KBM-7 (cell line): ENCODE measurements at regions not wholly inside any gene's neighbourhood (a gene's known extent, or its start where the extent isn't known, plus 50 kb on each side); places are given as distances from the start of the nearest gene placed in this dataset.
A peak's percentile ranks its signal among the peaks of the same experiment; 100 is the strongest.
"Not testable (repeated sequence)": the region's sequence is repeated elsewhere in the genome, so short reads cannot be mapped to it uniquely, and the experiment has no call there.

Experiments
- DNase-seq: peaks from one replicate; pipeline ENCODE4 v3.0.0-alpha.2; 2015
- in situ Hi-C: fragments of 300-500 bp; cut with MboI; formaldehyde crosslinking; loops from 2 replicates; pipeline ENCODE4 v1.14.3; 2020; ENCODE audit warnings: low sequenced_read_pairs, low pct_unique_long_range_greater_than_20kb, mixed read lengths

DNA sequence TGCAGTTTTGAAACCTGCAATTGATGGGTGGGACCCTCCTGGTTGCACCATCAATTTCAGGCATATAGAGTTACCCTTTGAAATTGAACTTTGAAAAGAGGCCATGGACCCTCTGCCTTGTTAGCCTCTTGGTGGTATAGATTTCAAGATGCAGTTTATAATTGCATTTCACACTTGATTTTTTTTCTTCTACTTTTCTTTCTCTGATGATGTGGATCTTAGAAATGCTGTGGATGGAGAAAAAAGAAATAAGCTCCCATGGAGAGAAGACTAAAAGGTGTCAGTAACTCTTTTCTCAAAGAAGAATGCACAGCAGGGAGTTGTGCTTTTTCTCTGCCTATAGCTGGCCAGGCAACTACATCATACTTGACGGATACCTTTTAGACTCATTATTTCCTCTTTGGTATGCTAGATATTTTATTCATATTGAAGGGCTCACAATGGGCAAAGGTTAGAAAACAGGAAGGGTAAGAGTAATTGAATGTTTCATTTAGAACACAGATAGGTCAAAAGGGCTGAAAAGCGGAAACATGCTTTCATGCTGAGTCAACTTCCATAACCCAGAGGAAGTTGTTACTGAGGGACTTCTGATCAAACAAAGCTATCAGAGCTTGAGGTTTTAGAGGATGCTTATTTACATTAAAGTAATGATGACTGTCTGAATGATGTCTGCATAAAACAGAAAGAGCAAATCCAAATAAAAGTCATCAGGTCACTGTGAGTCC, 773.2 kb upstream of the LRRN3 start:
- peak; percentile 36 for DNase-seq
- in situ Hi-C loops, result no loop called here

DNA sequence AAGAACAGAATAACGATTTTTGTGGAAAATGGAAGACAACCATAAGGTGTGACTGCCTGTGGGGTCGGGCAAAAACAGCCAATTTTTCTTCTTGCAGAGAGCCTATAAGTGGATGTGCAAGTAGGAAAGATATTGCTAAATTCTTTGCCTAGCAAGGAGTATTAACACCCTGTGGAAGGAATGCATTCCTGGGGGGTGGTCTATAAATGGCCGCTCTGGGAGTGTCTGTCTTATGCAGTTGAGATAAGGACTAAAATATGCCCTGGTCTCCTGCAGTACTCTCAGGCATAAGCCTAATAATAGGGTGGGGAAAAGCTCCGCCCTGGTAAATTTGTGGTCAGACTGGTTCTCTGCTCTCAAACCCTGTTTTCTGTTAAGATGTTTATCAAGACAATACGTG, 770.6 kb upstream of the LRRN3 start:
- in situ Hi-C loops, DNase-seq: not testable (repeated sequence)

DNA sequence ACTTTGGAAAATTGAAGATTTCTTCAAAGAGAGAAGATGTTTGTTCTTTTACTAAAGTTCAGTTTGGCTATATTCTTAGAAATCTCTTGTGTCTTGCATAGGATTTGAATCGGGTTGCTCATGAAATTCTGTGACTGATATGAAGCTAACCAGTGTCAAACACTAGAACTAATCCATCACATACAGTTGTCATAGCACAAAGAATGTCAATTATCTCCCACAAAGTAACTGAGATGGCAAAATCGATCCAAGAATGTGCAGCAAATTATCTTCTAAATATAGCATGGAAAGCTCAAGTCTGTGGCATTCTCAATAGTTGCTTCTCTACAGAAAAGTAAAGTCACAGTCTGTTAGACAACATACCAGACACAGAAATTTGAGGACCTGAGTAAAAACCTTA, 768.1 kb upstream of the LRRN3 start:
- in situ Hi-C loops, result no loop called here
- DNase-seq, result no peak

DNA sequence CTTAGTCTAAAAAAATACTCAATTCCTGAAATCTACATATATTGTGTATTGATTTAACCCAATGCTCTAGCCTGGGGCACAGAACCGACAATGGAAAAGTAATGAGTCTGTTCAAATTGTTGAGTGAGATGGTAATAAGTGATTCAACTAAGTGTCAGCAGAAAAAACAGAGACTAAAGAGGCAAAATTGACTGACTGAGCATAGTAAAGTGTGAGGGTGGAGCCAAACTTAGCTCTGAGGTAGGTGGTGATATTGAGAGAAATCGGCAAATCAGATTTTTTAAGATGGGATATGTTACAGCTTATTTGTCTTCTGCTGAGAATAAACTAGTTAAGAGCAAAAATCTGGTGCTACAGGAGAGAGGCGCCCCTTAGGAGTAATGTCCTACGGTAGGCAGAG, 764.0 kb upstream of the LRRN3 start:
- no peak for DNase-seq
- in situ Hi-C loops, result no loop called here

DNA sequence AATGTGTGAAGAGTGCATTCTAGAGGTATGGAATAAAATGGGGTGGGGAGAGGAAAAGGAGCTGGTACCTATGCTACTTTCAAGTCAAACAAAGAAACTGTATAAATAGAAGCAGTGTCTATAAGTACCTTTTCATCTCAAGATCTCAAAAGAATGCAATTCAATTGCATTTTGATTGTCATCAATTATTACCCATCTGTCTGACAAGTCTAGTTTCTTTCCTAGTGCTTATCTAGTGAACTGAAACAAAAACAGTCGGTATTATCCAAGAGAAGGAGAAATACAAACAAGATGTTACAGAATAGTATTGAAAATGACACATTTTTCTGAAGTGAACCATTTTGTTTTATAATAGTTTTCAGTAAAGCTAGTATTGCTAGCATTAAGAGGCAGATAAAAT, 754.5 kb upstream of the LRRN3 start:
- DNase-seq, result no peak
- in situ Hi-C loops, result no loop called here

GRCh38 chr7:110337646-110338045, 753.3 kb upstream of the LRRN3 start:
- in situ Hi-C loops, result no loop called here
- DNase-seq, result no peak

DNA sequence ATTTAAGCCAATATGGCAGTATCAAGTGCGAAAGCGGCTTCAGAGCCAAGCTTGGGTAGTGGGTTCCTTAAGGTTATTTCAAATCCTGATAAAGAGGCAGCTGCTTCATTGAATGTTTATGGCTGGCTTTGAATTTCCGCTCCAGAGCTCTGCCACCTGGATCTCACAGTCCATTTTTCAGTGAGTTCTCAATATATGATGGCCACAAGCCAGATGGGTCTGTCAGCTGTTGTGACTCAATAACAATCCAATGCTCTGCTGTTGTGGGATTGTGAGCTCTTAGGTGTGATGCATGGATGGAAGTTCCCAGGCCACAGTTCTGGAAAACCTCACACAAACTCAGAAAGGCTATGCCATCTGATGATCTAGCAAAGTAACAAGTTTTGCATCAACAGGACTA, 743.8 kb upstream of the LRRN3 start:
- DNase-seq, result no peak
- in situ Hi-C loops, result no loop called here

GRCh38 chr7:110356438-110356837, 734.5 kb upstream of the LRRN3 start:
- no peak for DNase-seq
- in situ Hi-C loops, result no loop called here

DNA sequence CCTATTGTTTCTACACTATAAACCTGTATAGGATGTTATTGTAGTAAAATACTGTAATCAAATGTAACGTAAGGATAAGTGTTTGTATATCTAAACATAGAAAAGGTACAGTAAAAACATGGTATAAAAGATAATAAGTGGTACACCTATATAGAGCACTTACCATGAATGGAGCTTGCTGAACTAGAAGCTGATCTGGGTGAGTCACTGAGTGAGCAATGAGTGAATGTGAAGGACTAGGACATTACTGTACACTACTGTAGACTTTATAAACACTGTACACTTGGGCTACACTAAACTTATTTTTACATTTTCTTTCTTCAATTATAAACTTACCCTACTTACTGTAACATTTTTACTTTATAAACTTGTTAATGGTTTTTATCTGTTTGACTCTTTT, 732.9 kb upstream of the LRRN3 start:
- in situ Hi-C loops, result no loop called here
- no peak for DNase-seq

- no peak for DNase-seq
- in situ Hi-C loops, result no loop called here
These were observed 719.2 kb upstream of the LRRN3 start for GRCh38 chr7:110371709-110372108.

- in situ Hi-C loops, result no loop called here
- DNase-seq, result no peak
These were observed 718.2 kb upstream of the LRRN3 start for GRCh38 chr7:110372685-110373084.

DNA sequence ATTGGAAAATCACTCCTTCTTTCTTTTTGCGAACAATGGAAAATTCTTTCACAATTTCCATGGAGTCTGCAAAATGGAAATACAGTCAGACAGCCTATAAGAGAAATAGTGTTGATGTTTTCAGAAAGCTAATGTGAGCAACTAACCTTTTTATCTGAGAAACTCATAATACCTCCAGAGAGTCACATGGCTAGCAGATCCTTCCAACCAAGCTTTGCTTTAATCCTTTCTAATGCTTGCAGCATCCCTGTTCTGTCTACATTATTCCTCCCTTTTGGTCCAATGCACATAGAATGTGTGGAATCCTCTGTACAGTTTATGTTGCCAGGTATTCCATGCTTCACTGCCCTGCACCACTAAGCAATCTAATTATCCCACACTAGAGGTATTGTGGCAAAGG, 717.5 kb upstream of the LRRN3 start:
- in situ Hi-C loops, result no loop called here
- DNase-seq, result no peak

DNA sequence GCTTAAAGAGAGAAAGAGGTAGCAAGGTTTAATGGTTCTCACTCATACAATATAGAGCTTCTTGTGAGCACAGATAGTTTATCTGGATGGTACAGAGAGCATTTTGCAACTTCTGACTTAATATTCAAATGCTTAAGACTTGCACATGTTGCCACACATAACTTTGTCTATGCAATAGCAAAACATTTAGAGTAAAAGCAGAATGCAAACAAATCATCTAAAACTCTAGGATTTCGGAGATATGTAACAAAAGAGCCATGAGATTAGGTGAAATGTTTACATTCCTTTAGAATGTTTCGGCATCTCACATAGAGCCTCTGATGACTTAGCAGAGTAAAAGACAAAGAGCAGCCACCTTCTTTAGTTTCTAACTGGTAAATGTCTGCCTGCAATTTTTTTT, 717.1 kb upstream of the LRRN3 start:
- no peak for DNase-seq
- in situ Hi-C loops, result no loop called here

DNA sequence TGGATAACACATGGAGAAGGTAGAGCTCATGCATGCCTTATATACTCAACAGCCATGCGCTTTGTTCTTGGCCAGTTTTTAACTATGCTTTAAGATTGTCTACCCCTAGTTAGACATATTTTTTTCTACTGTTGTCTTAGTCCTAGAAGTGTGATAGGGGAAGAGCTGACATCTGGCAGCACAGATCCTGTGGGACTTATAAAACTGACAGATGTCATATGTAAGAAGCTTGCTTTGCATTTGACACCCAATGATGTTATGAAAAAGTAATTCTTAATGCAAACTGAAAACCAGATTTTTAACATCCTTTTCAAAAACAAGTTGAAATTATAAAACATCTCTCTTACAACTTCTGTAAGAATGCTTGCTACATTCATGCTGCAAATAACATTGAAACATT, 715.9 kb upstream of the LRRN3 start:
- in situ Hi-C loops, result no loop called here
- no peak for DNase-seq

DNA sequence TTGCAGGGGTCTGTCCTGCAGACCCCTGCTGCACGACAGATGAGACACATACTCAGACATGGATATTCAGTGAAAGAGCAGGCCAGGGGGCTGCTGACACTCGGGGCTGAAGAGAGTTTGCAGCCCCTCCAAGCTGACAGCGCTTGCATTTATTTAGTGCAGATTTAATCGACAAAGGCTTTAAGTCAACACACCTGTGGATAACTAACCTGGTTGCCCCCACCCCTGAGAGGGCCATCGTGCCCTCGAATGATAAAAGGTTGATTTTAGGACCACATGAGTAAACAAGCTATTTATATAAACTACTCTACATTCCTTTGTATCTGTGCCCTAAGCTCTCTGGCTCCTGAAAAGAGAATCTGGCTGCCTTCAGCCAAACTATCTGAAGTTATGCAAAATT, 708.2 kb upstream of the LRRN3 start:
- in situ Hi-C loops, result no loop called here
- DNase-seq, result no peak

DNA sequence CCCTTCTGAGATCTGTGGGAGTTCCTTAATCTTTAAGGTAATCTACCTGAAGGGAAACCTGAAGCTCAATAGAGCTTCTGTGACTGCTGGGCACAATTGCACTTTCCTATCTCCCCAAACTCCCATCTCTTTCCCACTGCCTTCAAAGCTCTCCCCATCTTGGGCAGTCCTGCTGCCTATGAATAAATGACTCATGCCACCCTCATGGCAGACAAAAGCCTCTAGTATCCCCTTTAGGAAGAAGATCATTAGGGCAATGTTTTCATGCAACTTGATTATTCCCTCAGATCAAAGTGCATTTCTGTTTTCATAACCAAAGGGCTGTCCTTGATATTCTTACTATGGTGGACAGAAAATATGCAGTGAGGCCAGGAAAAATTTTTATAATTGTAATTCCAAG, 704.9 kb upstream of the LRRN3 start:
- DNase-seq, result no peak
- in situ Hi-C loops, result no loop called here

DNA sequence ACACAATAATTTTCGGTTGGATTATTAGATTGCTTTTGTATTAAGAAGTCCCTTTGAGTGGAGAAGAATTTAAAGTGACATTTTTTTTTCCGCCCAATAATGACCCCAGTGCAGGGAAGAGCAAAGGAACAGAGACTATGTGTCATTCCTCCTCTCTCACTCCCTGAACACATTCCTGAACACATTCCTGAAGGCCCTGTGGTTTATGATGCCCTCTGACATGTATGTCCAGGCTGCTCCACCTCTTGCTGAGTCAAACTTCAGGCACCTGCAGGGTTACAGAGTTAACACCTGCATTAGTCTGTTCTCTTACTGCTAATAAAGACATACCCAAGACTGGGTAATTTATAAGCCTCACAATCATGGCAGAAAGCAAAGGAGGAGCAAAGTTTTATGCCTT, 704.0 kb upstream of the LRRN3 start:
- DNase-seq, result no peak
- in situ Hi-C loops, result no loop called here

- DNase-seq, result no peak
- in situ Hi-C loops, result no loop called here
These were observed 703.2 kb upstream of the LRRN3 start for GRCh38 chr7:110387689-110388088.

- in situ Hi-C loops, result no loop called here
- DNase-seq, result no peak
These were observed 702.5 kb upstream of the LRRN3 start for GRCh38 chr7:110388457-110388856.

DNA sequence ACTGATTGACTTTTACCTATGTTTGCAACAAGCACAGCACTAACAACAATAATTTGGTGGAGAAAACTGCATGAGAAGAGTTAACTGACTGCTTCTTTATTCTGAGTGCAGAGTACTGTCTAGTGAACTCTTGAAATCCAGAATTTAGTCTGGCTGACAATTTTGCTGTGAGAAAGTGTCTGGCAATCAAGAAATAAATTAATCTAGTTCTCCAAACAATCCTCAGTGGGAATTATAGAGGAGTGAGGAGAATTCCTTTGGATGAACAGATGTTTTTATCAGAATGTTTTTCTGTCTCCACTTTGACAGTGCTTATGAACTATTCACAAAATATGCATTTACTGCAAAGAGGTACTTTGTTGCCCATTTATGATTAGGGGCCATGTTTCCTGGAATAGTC, 694.9 kb upstream of the LRRN3 start:
- no peak for DNase-seq
- in situ Hi-C loops, result no loop called here

GRCh38 chr7:110397927-110398660, 692.8 kb upstream of the LRRN3 start:
- no peak for DNase-seq

More at GRCh38 chr7:110397927-110398660, 692.8 kb upstream of the LRRN3 start:
- in situ Hi-C loops, result no loop called here
